Heart right ventricle (tissue), 16 donors: ENCODE measurements at regions not wholly inside any gene's neighbourhood (a gene's known extent, or its start where the extent isn't known, plus 50 kb on each side); places are given as distances from the start of the nearest gene placed in this dataset.

Experiments used
- ATAC-seq, 8 donors: fragments of 200-7000 bp; cut with Tn5 transposase; one replicate each; pipeline ENCODE4 v1.9.1; 2020; ENCODE audit warnings: mild to moderate bottlenecking in 8 of 8, moderate library complexity in 8 of 8, moderate number of reproducible peaks in 1 of 8
- DNase-seq, 2 donors: peaks; one replicate each; pipeline ENCODE4 v3.0.0-alpha.2; 2020
- H3K27ac ChIP-seq, 10 donors: fragments of 200-600 bp; sonication (generic) in 2 of 10; one replicate each; pipeline versions ENCODE4 v1.5.0 to v1.8.0; 2020 to 2022; ENCODE audit warnings: mild to moderate bottlenecking in 3 of 10
- H3K27me3 ChIP-seq, 7 donors: fragments of 200-600 bp; one replicate each; pipeline ENCODE4 v1.8.0; 2021 to 2022; ENCODE audit warnings: mild to moderate bottlenecking in 2 of 7
- H3K36me3 ChIP-seq, 9 donors: fragments of 200-600 bp; sonication (generic) in 1 of 9; one replicate each; pipeline versions ENCODE4 v1.5.0 to v1.8.0; 2020 to 2022; ENCODE audit warnings: mild to moderate bottlenecking in 2 of 9
- H3K4me1 ChIP-seq, 9 donors: fragments of 200-600 bp; sonication (generic) in 1 of 9; one replicate each; pipeline versions ENCODE4 v1.5.0 to v1.8.0; 2020 to 2022; ENCODE audit warnings: mild to moderate bottlenecking in 4 of 9
- H3K4me3 ChIP-seq, 10 donors: fragments of 200-600 bp; sonication (generic) in 2 of 10; one replicate each; pipeline versions ENCODE4 v1.5.0 to v1.8.0; 2020 to 2022; ENCODE audit warnings: mild to moderate bottlenecking in 7 of 10, moderate library complexity in 2 of 10
- H3K9me3 ChIP-seq, 11 donors: fragments of 200-600 bp in 10 of 11; sonication (generic) in 2 of 11; one replicate each; pipeline versions ENCODE4 v1.5.0 to v1.8.0; 2013 to 2022; ENCODE audit warnings: mild to moderate bottlenecking in 2 of 11, control low read depth in 1 of 11, moderate library complexity in 1 of 11
- WGBS, 2 donors: extraction: QIAGEN DNeasy Blood & Tissue Kit; methylation state at CpG; one replicate each; pipeline ENCODE4 v1.1.7; 2013; ENCODE audit warnings: inconsistent platforms in 1 of 2; 5-methylcytosine and 5-hydroxymethylcytosine counted together
- intact Hi-C, 10 donors: fragments of 100-400 bp; cut with DNase I; formaldehyde crosslinking; loops; one replicate each; pipeline versions ENCODE4 v1.11.1 to v1.14.2; 2022
- TF ChIP-seq, protein P1 (sequence below), 9 donors: fragments of 200-600 bp; sonication (generic) in 2 of 9; IDR thresholded peaks; one replicate each; pipeline versions ENCODE4 v1.5.0 to v1.8.0; 2021 to 2022; ENCODE audit warnings: antibody characterized with exemption in 9 of 9, mild to moderate bottlenecking in 5 of 9, moderate library complexity in 1 of 9
- donor health status: Arrhythmogenic right ventricular cardiomyopathy.
- donor health status: ischemic (EF 13 %, LVEDD 7.1; RV severe dilation, severe dysfunction).
- donor health status: healthy with polysubstance abuse.
- donor health status: DM: no; HTN: yes; CAD: no.
- donor health status: DM: no; HTN: no; CAD: no.
- donor health status: ischemic (EF 25% LVEDD 6.9; RV normal size, moderate dysfunction).
- donor health status: ischemic (EF 25% LVEDD 5.7; RV mildly dilated, moderate dysfunction).
- donor health status: healthy.
- donor health status: DM: yes; HTN: yes; CAD: no.
- donor health status: Ischemic cardiomyopathy.
- donor health status: ischemic (EF 35%, LVEDD 5.7; RV mildly dilated, moderate dysfunction).
- donor health status: nonischemic (EF 11% LVEDD 7.7; RV severe dilation, severe dysfunction).
- donor health status: DM: yes; HTN: yes; CAD: no.
- donor health status: PGD.
- donor health status: ischemic (EF 29% LVEDD 5.4; RV normal size, mild dysfunction).
- donor health status: nonischemic (EF 23%, LVEDD 6.1; RV moderate dilation, normal function).

DNA sequence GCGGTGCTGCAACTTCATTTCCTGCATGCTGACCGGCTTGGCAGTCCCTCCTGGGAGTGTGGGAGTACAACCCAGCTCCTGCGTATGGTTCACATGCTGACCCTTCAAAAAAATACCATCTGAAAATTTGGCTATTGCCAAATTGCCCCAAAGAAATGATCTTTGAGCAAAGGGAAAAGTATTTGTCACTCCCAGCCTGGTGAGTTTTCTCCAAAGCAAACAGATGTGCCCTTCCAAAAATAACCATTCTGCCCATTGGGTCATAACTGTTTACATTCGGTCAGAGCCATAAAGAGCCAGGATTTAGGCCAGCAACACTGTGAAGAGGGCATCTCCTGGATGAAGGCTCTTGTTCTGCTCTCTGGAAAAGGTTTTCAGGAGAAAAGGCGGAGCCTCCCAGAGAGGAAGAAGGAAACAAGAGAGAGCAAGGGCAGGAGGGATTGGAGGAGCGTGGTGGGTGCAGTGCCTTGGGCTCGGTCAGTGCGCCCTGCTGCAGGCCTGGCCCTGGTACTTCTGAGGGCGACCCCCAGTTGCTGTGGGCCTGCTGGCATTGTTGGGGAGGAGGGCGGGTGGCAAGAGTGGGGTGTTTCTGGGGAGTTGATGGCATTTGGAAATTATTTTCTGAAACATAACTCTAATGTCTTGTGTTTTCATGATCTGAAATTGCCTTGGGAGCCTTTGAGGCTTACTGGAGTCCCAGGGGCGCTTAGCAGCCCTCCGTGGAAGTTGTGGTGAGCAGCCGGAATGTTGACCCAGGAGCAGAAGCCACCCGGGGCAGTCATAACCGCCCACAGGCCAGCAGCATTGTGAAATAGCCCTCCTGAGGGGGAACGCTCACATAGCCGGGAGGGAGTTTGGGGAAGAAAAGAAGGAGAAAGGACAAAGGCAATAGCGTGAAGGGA lies 248.4 kb downstream of the MYLK4 start:
- no peak for ATAC-seq
- no peak overlapping the region for H3K4me3 ChIP-seq
- 77 to 86% methylated on average over 17 to 18 of the region's 18 CpGs for WGBS, 2 donors

DNA sequence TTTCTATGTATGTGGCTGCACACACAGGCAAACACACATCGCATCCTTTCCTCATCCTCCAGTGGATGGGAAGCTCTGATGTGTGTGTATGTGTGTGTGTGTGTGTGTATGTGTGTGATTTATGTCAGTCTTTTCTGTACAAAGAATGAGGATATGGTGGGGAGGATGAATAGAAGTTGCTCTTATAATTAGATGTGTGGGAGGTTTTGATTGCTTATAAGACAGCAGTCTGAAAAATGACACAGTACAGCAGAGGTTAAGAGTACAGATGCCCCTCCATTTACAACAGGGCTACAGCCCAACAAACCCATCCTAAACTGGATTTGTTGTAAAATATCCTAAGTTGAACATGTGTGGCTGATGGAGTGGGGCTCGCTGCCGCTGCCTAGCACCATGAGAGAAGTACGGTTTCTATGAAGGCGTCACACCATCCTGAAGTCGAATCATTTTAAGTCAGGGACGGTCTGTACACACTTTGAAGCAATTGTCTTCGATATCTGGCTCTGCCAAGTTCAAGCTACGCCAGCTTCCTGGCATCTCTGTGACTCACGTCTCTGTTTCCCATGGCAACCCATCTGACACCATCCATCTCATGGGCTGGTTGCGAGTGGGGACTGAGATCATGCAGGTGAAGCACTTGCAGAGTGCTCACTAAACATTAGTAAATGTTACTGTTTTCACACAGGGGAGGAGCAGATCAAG lies 252.6 kb downstream of the MYLK4 start:
- intact Hi-C loops: no loop called here
- H3K27ac ChIP-seq: no peak overlapping the region
- no peaks in the 10 kb centered on the region for H3K9me3 ChIP-seq
- no peaks in the 10 kb centered on the region for H3K36me3 ChIP-seq
- WGBS, 2 donors: 88 to 94% methylated on average over 11 of the region's 11 CpGs
- H3K4me3 ChIP-seq: no peak overlapping the region
- DNase-seq (no peak), ATAC-seq (no peak)
- H3K4me1 ChIP-seq: peaks cover 0 to 13% (median 0%) of the 10 kb centered on the region in 9 donors
- TF ChIP-seq, protein P1, sequence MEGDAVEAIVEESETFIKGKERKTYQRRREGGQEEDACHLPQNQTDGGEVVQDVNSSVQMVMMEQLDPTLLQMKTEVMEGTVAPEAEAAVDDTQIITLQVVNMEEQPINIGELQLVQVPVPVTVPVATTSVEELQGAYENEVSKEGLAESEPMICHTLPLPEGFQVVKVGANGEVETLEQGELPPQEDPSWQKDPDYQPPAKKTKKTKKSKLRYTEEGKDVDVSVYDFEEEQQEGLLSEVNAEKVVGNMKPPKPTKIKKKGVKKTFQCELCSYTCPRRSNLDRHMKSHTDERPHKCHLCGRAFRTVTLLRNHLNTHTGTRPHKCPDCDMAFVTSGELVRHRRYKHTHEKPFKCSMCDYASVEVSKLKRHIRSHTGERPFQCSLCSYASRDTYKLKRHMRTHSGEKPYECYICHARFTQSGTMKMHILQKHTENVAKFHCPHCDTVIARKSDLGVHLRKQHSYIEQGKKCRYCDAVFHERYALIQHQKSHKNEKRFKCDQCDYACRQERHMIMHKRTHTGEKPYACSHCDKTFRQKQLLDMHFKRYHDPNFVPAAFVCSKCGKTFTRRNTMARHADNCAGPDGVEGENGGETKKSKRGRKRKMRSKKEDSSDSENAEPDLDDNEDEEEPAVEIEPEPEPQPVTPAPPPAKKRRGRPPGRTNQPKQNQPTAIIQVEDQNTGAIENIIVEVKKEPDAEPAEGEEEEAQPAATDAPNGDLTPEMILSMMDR (IDR thresholded peaks at IDR 0.05): no peak
- no peaks in the 10 kb centered on the region for H3K27me3 ChIP-seq

More for the DNA sequence above, 248.4 kb downstream of the MYLK4 start:
- H3K36me3 ChIP-seq: no peaks in the 10 kb centered on the region
- peaks cover 0 to 23% (median 0%) of the 10 kb centered on the region in 9 donors for H3K4me1 ChIP-seq
- DNase-seq: no peak
- H3K9me3 ChIP-seq: no peaks in the 10 kb centered on the region
- TF ChIP-seq, protein P1 (IDR thresholded peaks at IDR 0.05): no peak
- no peak overlapping the region for H3K27ac ChIP-seq
- intact Hi-C loops: no loop called here
- peaks cover 0 to 20% (median 7%) of the 10 kb centered on the region in 7 donors for H3K27me3 ChIP-seq

DNA sequence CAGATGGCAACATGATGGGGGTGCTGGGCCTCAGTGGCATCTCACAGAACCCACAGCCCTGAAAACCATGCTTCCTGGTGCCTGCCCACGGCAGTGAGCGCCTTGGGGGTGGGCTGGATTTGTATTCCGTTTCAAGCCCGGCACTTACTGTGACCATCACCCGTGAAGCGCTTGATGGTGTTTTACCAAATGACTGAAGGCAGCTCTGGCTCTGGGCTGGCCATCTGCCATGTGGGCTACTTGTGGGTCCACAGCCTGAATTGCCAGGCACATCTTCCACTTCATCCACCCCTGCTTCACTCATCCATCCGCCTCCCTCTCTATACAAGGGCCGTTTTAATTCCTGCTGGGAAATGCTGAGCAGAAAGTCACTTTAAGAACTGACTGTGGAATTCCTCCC lies 250.9 kb upstream of the GMDS start:
- no peaks in the 10 kb centered on the region for H3K9me3 ChIP-seq
- no peak for ATAC-seq
- TF ChIP-seq, protein P1 (IDR thresholded peaks at IDR 0.05): no peak
- no peaks in the 10 kb centered on the region for H3K27me3 ChIP-seq
- no peak overlapping the region for H3K4me3 ChIP-seq
- no peak overlapping the region for H3K27ac ChIP-seq
- H3K36me3 ChIP-seq: no peaks in the 10 kb centered on the region
- no peaks in the 10 kb centered on the region for H3K4me1 ChIP-seq
- DNase-seq: no peak
- intact Hi-C loops: no loop called here
- 76 to 97% methylated on average over 8 of the region's 8 CpGs for WGBS, 2 donors

DNA sequence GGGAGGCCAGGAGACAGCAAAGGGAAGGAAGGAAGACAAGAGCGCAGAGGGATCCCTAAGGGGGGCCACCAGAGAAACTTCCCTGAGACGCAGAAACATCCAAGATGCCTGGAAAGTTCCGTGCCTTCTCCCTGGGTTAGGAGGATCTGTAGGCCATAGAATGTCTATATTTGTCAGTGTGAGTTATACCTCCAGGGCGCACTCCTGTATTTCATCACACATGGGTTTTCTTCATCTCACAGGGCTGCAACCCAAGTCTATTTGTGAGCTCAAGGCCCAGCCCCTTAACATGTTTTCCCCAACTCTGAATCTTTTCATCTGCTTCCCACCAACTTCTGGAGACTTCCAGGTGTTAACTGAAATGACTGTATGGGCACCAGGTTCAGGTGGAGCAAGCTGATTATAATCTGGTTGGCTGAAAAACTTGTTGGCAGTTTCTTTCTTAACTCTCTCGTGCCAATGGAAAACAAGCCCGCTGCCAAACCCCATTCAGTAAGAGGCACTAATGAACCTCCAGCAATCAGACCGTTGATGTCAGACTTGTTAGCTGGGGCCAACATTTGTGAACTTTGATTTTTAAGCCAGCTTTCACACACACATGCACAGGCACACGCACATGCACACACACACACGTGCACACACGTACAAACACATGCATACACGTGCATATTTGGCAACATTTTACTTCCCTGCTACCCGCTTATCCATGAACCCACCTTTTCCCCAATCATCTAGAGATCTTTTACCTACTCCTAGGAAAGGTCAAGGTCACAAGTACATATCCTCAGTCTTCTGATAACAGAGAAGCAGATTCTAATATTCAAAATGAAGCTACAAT lies 247.5 kb upstream of the GMDS start:
- Histone ChIP-seq H3K27me3 (no peaks in the 10 kb centered on the region), H3K9me3 (no peaks in the 10 kb centered on the region), H3K4me3 (no peak overlapping the region), H3K4me1 (no peaks in the 10 kb centered on the region), H3K27ac (no peak overlapping the region), H3K36me3 (peaks cover 0 to 5% (median 0%) of the 10 kb centered on the region in 9 donors)
- 69% methylated on average over 12 of the region's 12 CpGs for WGBS, 2 donors
- no peak for DNase-seq
- TF ChIP-seq, protein P1 (IDR thresholded peaks at IDR 0.05): no peak
- intact Hi-C loops: no loop called here
- ATAC-seq: peak in 3 of 8 donors; percentile 35 to 73 (median 70)
